ENCODE measurements at regions not wholly inside any gene's neighbourhood (a gene's known extent, or its start where the extent isn't known, plus 50 kb on each side); places are given as distances from the start of the nearest gene placed in this dataset.

DNA sequence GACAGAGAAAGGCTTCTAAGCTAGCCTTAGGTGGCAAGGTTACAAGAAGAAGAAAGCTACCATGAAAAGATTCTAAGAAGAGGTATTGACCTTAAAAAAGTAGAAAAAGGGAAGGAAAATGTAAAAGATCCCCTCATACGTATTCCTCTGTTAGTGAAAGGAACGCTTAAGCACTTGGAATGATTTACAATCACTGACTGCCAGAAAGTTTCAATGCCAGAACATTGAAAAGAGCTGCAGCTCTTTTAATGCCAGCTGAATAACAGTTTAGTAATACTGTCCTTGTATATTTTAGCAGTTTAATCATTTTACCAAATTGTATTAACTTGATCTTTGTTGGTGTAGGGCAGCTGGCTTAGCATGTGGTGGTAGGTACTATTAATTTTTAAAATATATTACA lies 650.7 kb downstream of the FAM181B start:
- TF ChIP-seq, protein P1, sequence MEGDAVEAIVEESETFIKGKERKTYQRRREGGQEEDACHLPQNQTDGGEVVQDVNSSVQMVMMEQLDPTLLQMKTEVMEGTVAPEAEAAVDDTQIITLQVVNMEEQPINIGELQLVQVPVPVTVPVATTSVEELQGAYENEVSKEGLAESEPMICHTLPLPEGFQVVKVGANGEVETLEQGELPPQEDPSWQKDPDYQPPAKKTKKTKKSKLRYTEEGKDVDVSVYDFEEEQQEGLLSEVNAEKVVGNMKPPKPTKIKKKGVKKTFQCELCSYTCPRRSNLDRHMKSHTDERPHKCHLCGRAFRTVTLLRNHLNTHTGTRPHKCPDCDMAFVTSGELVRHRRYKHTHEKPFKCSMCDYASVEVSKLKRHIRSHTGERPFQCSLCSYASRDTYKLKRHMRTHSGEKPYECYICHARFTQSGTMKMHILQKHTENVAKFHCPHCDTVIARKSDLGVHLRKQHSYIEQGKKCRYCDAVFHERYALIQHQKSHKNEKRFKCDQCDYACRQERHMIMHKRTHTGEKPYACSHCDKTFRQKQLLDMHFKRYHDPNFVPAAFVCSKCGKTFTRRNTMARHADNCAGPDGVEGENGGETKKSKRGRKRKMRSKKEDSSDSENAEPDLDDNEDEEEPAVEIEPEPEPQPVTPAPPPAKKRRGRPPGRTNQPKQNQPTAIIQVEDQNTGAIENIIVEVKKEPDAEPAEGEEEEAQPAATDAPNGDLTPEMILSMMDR (IDR thresholded peaks at IDR 0.05 in 4 of 5, conservative IDR thresholded peaks at IDR 0.05 in 1 of 5) = no peak
- no peak for TF ChIP-seq POLR2A (IDR thresholded peaks at IDR 0.05)

Data from gastrocnemius medialis (tissue), 4 donors.